ENCODE measurements at regions not wholly inside any gene's neighbourhood (a gene's known extent, or its start where the extent isn't known, plus 50 kb on each side); places are given as distances from the start of the nearest gene placed in this dataset.
A peak's percentile ranks its signal among the peaks of the same experiment; 100 is the strongest.

GRCh38 chr21:28310171-28310685 is 682.4 kb downstream of the LTN1 start:
- H3K27me3 ChIP-seq: no peaks in the 10 kb centered on the region
- peaks cover 0 to 5% of the 10 kb centered on the region in 2 donors for H3K9me3 ChIP-seq
- TF ChIP-seq POLR2A (IDR thresholded peaks at IDR 0.05) (no peak), CTCF (IDR thresholded peaks at IDR 0.05) (no peak)
- H3K27ac ChIP-seq: peak overlapping the region in 1 of 2 donors; percentile 7
- intact Hi-C loops (cut with DNase I; ENCODE audit: low total_unique reads): no loop called here
- H3K4me3 ChIP-seq: no peak overlapping the region
- H3K4me1 ChIP-seq: no peaks in the 10 kb centered on the region
- no peak for DNase-seq
- H3K36me3 ChIP-seq: no peaks in the 10 kb centered on the region

GRCh38 chr21:28309596-28309995 is 683.1 kb downstream of the LTN1 start:
- TF ChIP-seq POLR2A (IDR thresholded peaks at IDR 0.05) (no peak), CTCF (IDR thresholded peaks at IDR 0.05) (no peak)
- Histone ChIP-seq H3K36me3 (no peaks in the 10 kb centered on the region), H3K4me3 (no peak overlapping the region), H3K9me3 (peaks cover 0 to 5% of the 10 kb centered on the region in 2 donors), H3K27ac (peak overlapping the region in 1 of 2 donors; percentile 7), H3K27me3 (no peaks in the 10 kb centered on the region), H3K4me1 (no peaks in the 10 kb centered on the region)
- intact Hi-C loops (cut with DNase I; ENCODE audit: low total_unique reads): no loop called here
- no peak for DNase-seq

GRCh38 chr21:28308516-28308915 is 684.2 kb downstream of the LTN1 start:
- DNase-seq: no peak
- no peaks in the 10 kb centered on the region for H3K27me3 ChIP-seq
- no peaks in the 10 kb centered on the region for H3K36me3 ChIP-seq
- TF ChIP-seq POLR2A (IDR thresholded peaks at IDR 0.05): no peak
- TF ChIP-seq CTCF (IDR thresholded peaks at IDR 0.05): no peak
- intact Hi-C loops (cut with DNase I; ENCODE audit: low total_unique reads): no loop called here
- H3K4me3 ChIP-seq: no peak overlapping the region
- no peak overlapping the region for H3K27ac ChIP-seq
- no peaks in the 10 kb centered on the region for H3K4me1 ChIP-seq
- peaks cover 0 to 5% of the 10 kb centered on the region in 2 donors for H3K9me3 ChIP-seq

- no peaks in the 10 kb centered on the region for H3K4me1 ChIP-seq
- no peak overlapping the region for H3K4me3 ChIP-seq
- intact Hi-C loops (cut with DNase I; ENCODE audit: low total_unique reads): no loop called here
- TF ChIP-seq POLR2A (IDR thresholded peaks at IDR 0.05) (no peak), CTCF (IDR thresholded peaks at IDR 0.05) (no peak)
- no peaks in the 10 kb centered on the region for H3K27me3 ChIP-seq
- no peaks in the 10 kb centered on the region for H3K9me3 ChIP-seq
- no peak for DNase-seq
- peak overlapping the region in 1 of 2 donors; percentile 3 for H3K27ac ChIP-seq
- no peaks in the 10 kb centered on the region for H3K36me3 ChIP-seq
Measured at GRCh38 chr21:28299946-28300345, 692.7 kb downstream of the LTN1 start.

- no peak overlapping the region for H3K4me3 ChIP-seq
- no peaks in the 10 kb centered on the region for H3K36me3 ChIP-seq
- intact Hi-C loops (cut with DNase I; ENCODE audit: low total_unique reads): no loop called here
- no peak for TF ChIP-seq CTCF (IDR thresholded peaks at IDR 0.05)
- no peak for TF ChIP-seq POLR2A (IDR thresholded peaks at IDR 0.05)
- H3K4me1 ChIP-seq: no peaks in the 10 kb centered on the region
- H3K9me3 ChIP-seq: no peaks in the 10 kb centered on the region
- no peak for DNase-seq
- no peaks in the 10 kb centered on the region for H3K27me3 ChIP-seq
- H3K27ac ChIP-seq: no peak overlapping the region
Measured at GRCh38 chr21:28298251-28298672, 694.4 kb downstream of the LTN1 start.

All from uterus (tissue), 3 donors.